Mesenchymal stem cell (in vitro differentiated cells and primary cell): ENCODE measurements at regions not wholly inside any gene's neighbourhood (a gene's known extent, or its start where the extent isn't known, plus 50 kb on each side); places are given as distances from the start of the nearest gene placed in this dataset.
A peak's percentile ranks its signal among the peaks of the same experiment; 100 is the strongest.

ENCODE experiments used
- DNase-seq: peaks from one replicate; pipeline ENCODE4 v3.0.0-alpha.2; 2013
- H2AFZ ChIP-seq: one replicate; pipeline ENCODE4 v1.6.1; 2013; ENCODE audit warnings: low read depth, mild to moderate bottlenecking, control low read depth, inconsistent platforms, low read length, moderate library complexity
- H2AK5ac ChIP-seq: 2 replicates; pipeline ENCODE4 v1.6.1; 2013; ENCODE audit warnings: low read length, moderate library complexity, mild to moderate bottlenecking, inconsistent platforms; ENCODE audit not compliant: severe bottlenecking
- H2BK120ac ChIP-seq: one replicate; pipeline ENCODE4 v1.6.1; 2013; ENCODE audit warnings: low read depth, mild to moderate bottlenecking, inconsistent platforms, low read length, moderate library complexity
- H2BK12ac ChIP-seq, 2 experiments: one replicate each; pipeline ENCODE4 v1.6.1; 2013; ENCODE audit warnings: inconsistent platforms in 2 of 2, low read length in 2 of 2, mild to moderate bottlenecking in 2 of 2, moderate library complexity in 2 of 2, control low read depth in 1 of 2
- H2BK15ac ChIP-seq: one replicate; pipeline ENCODE4 v1.6.1; 2013; ENCODE audit warnings: mild to moderate bottlenecking, low read depth, inconsistent platforms; ENCODE audit not compliant: poor library complexity, severe bottlenecking
- H2BK5ac ChIP-seq: 2 replicates; pipeline ENCODE4 v1.6.1; 2013; ENCODE audit warnings: low read depth, mild to moderate bottlenecking, low read length, control low read depth, inconsistent platforms; ENCODE audit not compliant: poor library complexity, severe bottlenecking
- H3K14ac ChIP-seq, 2 experiments: one replicate each; pipeline ENCODE4 v1.6.1; 2013; ENCODE audit warnings: inconsistent platforms in 2 of 2, low read length in 2 of 2, control low read depth in 1 of 2, mild to moderate bottlenecking in 1 of 2, moderate library complexity in 1 of 2
- H3K18ac ChIP-seq, 2 experiments: one replicate each; pipeline ENCODE4 v1.6.1; 2013; ENCODE audit warnings: inconsistent platforms in 2 of 2, low read length in 2 of 2, control low read depth in 1 of 2, low read depth in 1 of 2, mild to moderate bottlenecking in 1 of 2
- H3K23ac ChIP-seq, 2 experiments: one replicate each; pipeline ENCODE4 v1.6.1; 2013; ENCODE audit warnings: inconsistent platforms in 2 of 2, low read length in 2 of 2, mild to moderate bottlenecking in 2 of 2, moderate library complexity in 2 of 2, control low read depth in 1 of 2
- H3K27ac ChIP-seq: 2 replicates; pipeline ENCODE4 v1.5.1; 2013; ENCODE audit warnings: mild to moderate bottlenecking, moderate library complexity, low read length, control low read depth, inconsistent platforms; ENCODE audit not compliant: poor library complexity, severe bottlenecking
- H3K27me3 ChIP-seq, 2 experiments: 2 replicates each; pipeline versions ENCODE4 v1.6.1 to v1.7.0; 2013; ENCODE audit warnings: low read length in 2 of 2, mild to moderate bottlenecking in 2 of 2, moderate library complexity in 2 of 2, control low read depth in 1 of 2, inconsistent platforms in 1 of 2; ENCODE audit not compliant: control insufficient read depth in 1 of 2, insufficient read depth in 1 of 2
- H3K36me3 ChIP-seq, 2 experiments: 2 replicates each; pipeline versions ENCODE4 v1.6.1 to v1.7.0; 2013; ENCODE audit warnings: low read length in 2 of 2, control low read depth in 1 of 2, inconsistent platforms in 1 of 2, low read depth in 1 of 2, mild to moderate bottlenecking in 1 of 2; ENCODE audit not compliant: insufficient read depth in 2 of 2, control insufficient read depth in 1 of 2
- H3K4ac ChIP-seq, 2 experiments: one replicate each; pipeline ENCODE4 v1.6.1; 2013; ENCODE audit warnings: inconsistent platforms in 2 of 2, low read length in 2 of 2, mild to moderate bottlenecking in 2 of 2, moderate library complexity in 2 of 2, control low read depth in 1 of 2, low read depth in 1 of 2
- H3K4me1 ChIP-seq: 2 replicates; pipeline ENCODE4 v1.6.1; 2013; ENCODE audit warnings: low read depth, low read length, control low read depth; ENCODE audit not compliant: control insufficient read depth, insufficient read depth
- H3K4me2 ChIP-seq: 2 replicates; pipeline ENCODE4 v1.6.1; 2013; ENCODE audit warnings: low read length, mild to moderate bottlenecking, inconsistent platforms; ENCODE audit not compliant: poor library complexity, severe bottlenecking
- H3K4me3 ChIP-seq, 2 experiments: 2 replicates each; pipeline versions ENCODE4 v1.5.1 to v1.7.0; 2013; ENCODE audit warnings: low read length in 2 of 2, mild to moderate bottlenecking in 2 of 2, control low read depth in 1 of 2, low read depth in 1 of 2; ENCODE audit not compliant: insufficient read depth in 1 of 2
- H3K79me1 ChIP-seq: replicated peaks from 2 replicates; pipeline ENCODE4 v1.6.1; 2013; ENCODE audit warnings: mild to moderate bottlenecking, control low read depth, low read length, inconsistent platforms; ENCODE audit not compliant: poor library complexity, severe bottlenecking
- H3K9ac ChIP-seq: 2 replicates; pipeline ENCODE4 v1.7.0; 2013; ENCODE audit warnings: mild to moderate bottlenecking, low read length, moderate library complexity
- H3K9me3 ChIP-seq: 2 replicates; pipeline ENCODE4 v1.7.0; 2013; ENCODE audit warnings: mild to moderate bottlenecking, low read length; ENCODE audit not compliant: control insufficient read depth
- H4K8ac ChIP-seq: one replicate; pipeline ENCODE4 v1.6.1; 2013; ENCODE audit warnings: inconsistent platforms, mild to moderate bottlenecking, low read length, moderate library complexity
- H4K91ac ChIP-seq: one replicate; pipeline ENCODE4 v1.6.1; 2013; ENCODE audit warnings: mild to moderate bottlenecking, low read length, inconsistent platforms
- WGBS: methylation state at CpG from one replicate; pipeline ENCODE4 v1.1.7; 2013; ENCODE audit warnings: mixed read lengths; 5-methylcytosine and 5-hydroxymethylcytosine counted together

DNA sequence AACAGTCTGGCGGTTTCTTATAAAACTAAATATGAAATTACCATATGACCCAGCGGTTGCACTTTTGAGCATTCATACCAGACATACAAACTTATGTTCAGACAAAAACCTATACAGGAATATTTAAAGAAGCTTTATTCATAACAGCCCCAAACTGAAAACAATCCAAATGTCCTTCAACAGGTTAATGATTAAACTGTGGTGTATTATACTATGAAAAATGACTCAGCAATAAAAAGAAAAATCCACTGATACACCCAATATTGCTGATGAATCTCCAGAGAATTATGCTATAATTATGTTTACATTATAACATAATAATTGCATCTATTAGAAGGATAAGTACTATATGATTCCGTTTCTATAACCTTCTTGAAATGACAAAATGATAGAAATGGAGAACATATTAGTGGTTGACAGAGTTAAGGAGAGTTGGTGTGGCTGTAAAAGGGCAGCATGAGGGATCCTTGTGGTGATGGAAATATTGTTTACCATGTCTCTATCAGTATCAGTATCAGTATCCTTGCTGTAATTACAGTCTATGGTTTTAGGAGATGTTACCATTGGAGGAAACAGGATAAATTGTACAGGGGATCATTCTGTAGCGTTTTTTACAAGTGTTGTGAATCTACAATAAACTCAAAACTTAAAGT lies 127.1 kb downstream of the DSC3 start:
- no peak for DNase-seq
- Histone ChIP-seq H3K4me2 (no peak overlapping the region), H3K36me3 (no peaks in the 10 kb centered on the region), H2BK5ac (no peak overlapping the region), H3K14ac (no peak overlapping the region), H3K79me1 (no peaks in the 10 kb centered on the region), H2BK15ac (no peak overlapping the region), H4K91ac (no peak overlapping the region), H3K27ac (no peak overlapping the region), H3K9me3 (no peaks in the 10 kb centered on the region), H2BK12ac (no peak overlapping the region), H3K4me1 (no peaks in the 10 kb centered on the region), H2AFZ (no peak overlapping the region), H2AK5ac (no peak overlapping the region), H4K8ac (no peak overlapping the region), H3K23ac (no peak overlapping the region), H3K27me3 (no peaks in the 10 kb centered on the region), H3K18ac (no peak overlapping the region), H3K4me3 (no peak overlapping the region), H3K4ac (no peak overlapping the region), H3K9ac (no peak overlapping the region), H2BK120ac (no peak overlapping the region)
- 80% methylated on average over 3 of the region's 4 CpGs for WGBS

DNA sequence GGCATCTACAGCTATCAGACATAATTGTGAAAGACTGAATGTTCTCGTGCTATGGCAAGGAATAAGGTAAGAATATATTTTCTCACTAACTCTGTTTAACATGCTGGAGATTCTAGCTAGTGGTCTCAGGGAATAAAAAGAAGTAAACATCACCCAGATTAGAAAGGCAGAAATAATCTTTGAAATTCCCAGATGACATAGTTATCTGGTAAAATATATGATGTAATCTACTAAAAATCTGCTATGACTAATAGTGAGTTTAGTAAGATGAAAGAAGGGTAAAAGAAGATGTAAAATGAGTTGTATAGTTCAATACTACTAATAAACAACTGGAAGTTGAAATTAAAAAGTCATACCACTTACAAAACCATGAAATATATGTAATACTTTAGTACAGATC lies 134.2 kb downstream of the DSC3 start:
- no peak overlapping the region for H2AK5ac ChIP-seq
- WGBS, result no CpG with 5 or more reads among the region's 1 CpG
- H3K27me3 ChIP-seq, result no peaks in the 10 kb centered on the region
- no peak overlapping the region for H2BK15ac ChIP-seq
- H4K8ac ChIP-seq, result no peak overlapping the region
- no peaks in the 10 kb centered on the region for H3K36me3 ChIP-seq
- no peak overlapping the region for H2AFZ ChIP-seq
- no peak overlapping the region for H2BK120ac ChIP-seq
- no peak overlapping the region for H2BK12ac ChIP-seq
- H3K27ac ChIP-seq, result no peak overlapping the region
- H3K14ac ChIP-seq, result no peak overlapping the region
- H4K91ac ChIP-seq, result no peak overlapping the region
- no peak overlapping the region for H3K9ac ChIP-seq
- H3K18ac ChIP-seq, result no peak overlapping the region
- no peak overlapping the region for H3K4me3 ChIP-seq
- no peak overlapping the region for H3K4ac ChIP-seq
- no peak overlapping the region for H3K4me2 ChIP-seq
- no peaks in the 10 kb centered on the region for H3K9me3 ChIP-seq
- H3K23ac ChIP-seq, result no peak overlapping the region
- H3K79me1 ChIP-seq, result no peaks in the 10 kb centered on the region
- DNase-seq, result peak; percentile 17
- H2BK5ac ChIP-seq, result no peak overlapping the region
- no peaks in the 10 kb centered on the region for H3K4me1 ChIP-seq

DNA sequence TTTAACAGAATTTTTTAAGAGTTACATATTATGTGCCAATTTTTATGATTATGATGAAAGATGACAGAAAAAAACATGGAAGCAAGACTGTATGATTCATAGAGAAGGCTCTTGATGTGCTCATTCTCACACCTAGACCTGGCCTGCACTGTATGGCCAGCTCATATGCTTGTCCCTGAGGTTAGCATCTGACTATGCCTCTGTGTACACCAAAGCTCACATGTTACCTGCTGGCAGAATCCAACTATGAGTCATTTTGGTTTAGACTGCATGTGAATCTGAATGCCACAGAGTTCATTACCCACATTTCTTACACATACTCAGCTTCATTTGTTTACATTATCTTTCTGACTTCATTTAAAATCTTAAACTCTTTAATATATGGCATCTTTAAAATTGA lies 139.0 kb downstream of the DSC3 start:
- Histone ChIP-seq H4K91ac (no peak overlapping the region), H2BK15ac (no peak overlapping the region), H3K4me1 (no peaks in the 10 kb centered on the region), H3K9ac (no peak overlapping the region), H2AFZ (no peak overlapping the region), H2BK120ac (no peak overlapping the region), H3K4ac (no peak overlapping the region), H2BK12ac (no peak overlapping the region), H3K27ac (no peak overlapping the region), H3K4me3 (no peak overlapping the region), H2BK5ac (no peak overlapping the region), H4K8ac (no peak overlapping the region), H3K79me1 (no peaks in the 10 kb centered on the region), H3K14ac (peak overlapping the region in 1 of 2 experiments; percentile 9), H3K36me3 (no peaks in the 10 kb centered on the region), H3K9me3 (no peaks in the 10 kb centered on the region), H3K23ac (no peak overlapping the region), H3K18ac (no peak overlapping the region), H2AK5ac (no peak overlapping the region), H3K4me2 (no peak overlapping the region), H3K27me3 (no peaks in the 10 kb centered on the region)
- DNase-seq, result peak; percentile 60

DNA sequence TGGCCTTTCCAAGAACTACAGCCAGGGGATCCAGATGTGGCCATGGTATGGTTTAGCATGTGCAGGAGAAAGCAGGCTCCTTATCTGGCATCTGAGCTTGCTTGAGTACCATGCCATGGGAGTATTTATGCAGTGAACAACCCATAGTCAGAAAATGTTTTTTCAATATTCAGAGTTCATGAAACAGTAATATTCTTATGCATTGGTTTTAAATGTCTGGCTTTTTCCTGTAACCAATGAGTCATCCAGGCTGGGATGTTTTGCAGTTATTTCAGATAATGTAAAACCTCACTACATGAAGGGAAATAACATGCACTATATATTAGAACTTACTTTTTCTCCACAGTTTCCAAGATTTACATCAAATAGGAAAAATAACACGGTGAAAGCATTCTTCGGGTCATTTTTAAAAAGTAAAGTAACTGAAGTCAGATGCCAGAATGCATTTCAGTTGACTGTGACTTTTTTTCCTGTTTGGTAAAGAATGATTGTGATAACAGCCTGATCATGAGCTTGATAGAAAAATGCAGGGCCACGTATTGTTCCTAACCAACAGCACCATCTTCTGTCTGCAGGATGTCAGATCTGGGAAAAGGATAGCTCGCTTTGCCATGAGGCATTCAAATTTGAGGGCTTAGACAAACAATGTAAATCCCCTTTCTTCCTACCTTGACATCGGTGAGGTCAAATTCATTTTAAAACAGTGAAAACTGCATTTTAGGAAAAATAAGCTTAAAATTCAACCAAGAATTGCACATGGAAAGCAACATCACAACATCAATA lies 152.8 kb downstream of the DSC3 start:
- H2BK12ac ChIP-seq, result no peak overlapping the region
- no peak overlapping the region for H3K4ac ChIP-seq
- H2BK5ac ChIP-seq, result no peak overlapping the region
- H4K8ac ChIP-seq, result no peak overlapping the region
- no peak overlapping the region for H2AFZ ChIP-seq
- no peak overlapping the region for H3K4me3 ChIP-seq
- H3K4me2 ChIP-seq, result no peak overlapping the region
- no peaks in the 10 kb centered on the region for H3K27me3 ChIP-seq
- H3K27ac ChIP-seq, result no peak overlapping the region
- no peaks in the 10 kb centered on the region for H3K4me1 ChIP-seq
- peak overlapping the region in 1 of 2 experiments; percentile 57 for H3K18ac ChIP-seq
- no peak overlapping the region for H2BK120ac ChIP-seq
- no peaks in the 10 kb centered on the region for H3K9me3 ChIP-seq
- H2AK5ac ChIP-seq, result no peak overlapping the region
- no peak overlapping the region for H3K23ac ChIP-seq
- H3K9ac ChIP-seq, result no peak overlapping the region
- H3K79me1 ChIP-seq, result no peaks in the 10 kb centered on the region
- H2BK15ac ChIP-seq, result no peak overlapping the region
- peak; percentile 71 for DNase-seq
- H4K91ac ChIP-seq, result no peak overlapping the region
- no peak overlapping the region for H3K14ac ChIP-seq
- H3K36me3 ChIP-seq, result no peaks in the 10 kb centered on the region
- 62% methylated on average over 5 of the region's 5 CpGs for WGBS
